ENCODE measurements at regions not wholly inside any gene's neighbourhood (a gene's known extent, or its start where the extent isn't known, plus 50 kb on each side); places are given as distances from the start of the nearest gene placed in this dataset.

GRCh38 chr16:60261425-60261824 lies 1527.3 kb upstream of the GOT2 start:
- no peak for TF ChIP-seq EZH2 (IDR thresholded peaks at IDR 0.05; ENCODE audit: insufficient read depth, poor library complexity, severe bottlenecking)
- TF ChIP-seq EZH2phosphoT487 (IDR thresholded peaks at IDR 0.05; ENCODE audit: insufficient read depth, low read depth), result no peak
